Activated CD8-positive, alpha-beta T cell treated with anti-CD3 and anti-CD28 coated beads, Interleukin-2, amount 10 ng/mL, durations not matched to agents 7 days and 5 days (primary cell): ENCODE measurements at regions not wholly inside any gene's neighbourhood (a gene's known extent, or its start where the extent isn't known, plus 50 kb on each side); places are given as distances from the start of the nearest gene placed in this dataset.

Experiments
- ATAC-seq: fragments of 150-1000 bp; cut with Tn5 transposase; one replicate; pipeline ENCODE4 v1.10.0; 2021; ENCODE audit warnings: moderate library complexity
- CTCF ChIA-PET: fragments of 350-600 bp; sonication (Branson Sonifier 250); formaldehyde crosslinking; loops from one replicate; lab custom pipeline; 2021; ENCODE audit warnings: antibody characterized with exemption; lab: Charles Lee
- POLR2A ChIA-PET: fragments of 350-600 bp; sonication (Branson Sonifier 250); formaldehyde crosslinking; loops from one replicate; lab custom pipeline; 2021; ENCODE audit warnings: antibody characterized with exemption; lab: Charles Lee
- DNase-seq: peaks from one replicate; pipeline ENCODE4 v3.0.0-alpha.2; 2020
- H3K27ac Mint-ChIP-seq: one replicate; pipeline ENCODE4 v1.8.0; 2021; ENCODE audit warnings: mild to moderate bottlenecking, mixed read lengths
- H3K27me3 Mint-ChIP-seq: one replicate; pipeline ENCODE4 v1.8.0; 2021; ENCODE audit warnings: low read depth, mixed read lengths
- H3K36me3 Mint-ChIP-seq: one replicate; pipeline ENCODE4 v1.8.0; 2021; ENCODE audit warnings: low read depth, mixed read lengths
- H3K4me1 Mint-ChIP-seq: one replicate; pipeline ENCODE4 v1.8.0; 2021; ENCODE audit warnings: low read depth, mixed read lengths
- H3K4me3 Mint-ChIP-seq: one replicate; pipeline ENCODE4 v1.8.0; 2021; ENCODE audit warnings: mild to moderate bottlenecking, mixed read lengths
- H3K9me3 Mint-ChIP-seq: one replicate; pipeline ENCODE4 v1.8.0; 2022; ENCODE audit warnings: mixed read lengths; ENCODE audit not compliant: insufficient read depth

DNA sequence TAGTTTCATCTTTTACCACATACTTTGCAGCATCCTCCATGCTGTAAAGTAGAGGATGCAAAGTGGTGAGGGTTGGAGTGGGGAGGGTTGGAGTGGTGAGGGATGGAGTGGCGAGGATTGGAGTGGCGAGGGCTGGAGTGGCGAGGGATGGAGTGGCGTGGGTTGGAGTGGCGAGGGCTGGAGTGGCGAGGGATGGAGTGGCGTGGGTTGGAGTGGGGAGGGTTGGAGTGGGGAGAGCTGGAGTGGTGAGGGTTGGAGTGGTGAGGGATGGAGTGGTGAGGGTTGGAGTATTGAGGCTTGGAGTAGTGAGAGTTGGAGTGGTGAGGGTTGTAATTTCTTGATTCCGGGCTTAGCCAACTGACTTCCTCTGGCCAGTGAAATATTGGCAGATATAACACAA lies 618.3 kb downstream of the MRPL39 start:
- H3K9me3 Mint-ChIP-seq: peaks cover 9% of the 10 kb centered on the region
- ATAC-seq (no peak), DNase-seq (no peak)
- ChIA-PET POLR2A (no interaction called here), CTCF (no interaction called here)
- H3K27me3 Mint-ChIP-seq: no peaks in the 10 kb centered on the region
- H3K4me1 Mint-ChIP-seq: no peaks in the 10 kb centered on the region
- no peak overlapping the region for H3K27ac Mint-ChIP-seq
- no peaks in the 10 kb centered on the region for H3K36me3 Mint-ChIP-seq
- no peak overlapping the region for H3K4me3 Mint-ChIP-seq

DNA sequence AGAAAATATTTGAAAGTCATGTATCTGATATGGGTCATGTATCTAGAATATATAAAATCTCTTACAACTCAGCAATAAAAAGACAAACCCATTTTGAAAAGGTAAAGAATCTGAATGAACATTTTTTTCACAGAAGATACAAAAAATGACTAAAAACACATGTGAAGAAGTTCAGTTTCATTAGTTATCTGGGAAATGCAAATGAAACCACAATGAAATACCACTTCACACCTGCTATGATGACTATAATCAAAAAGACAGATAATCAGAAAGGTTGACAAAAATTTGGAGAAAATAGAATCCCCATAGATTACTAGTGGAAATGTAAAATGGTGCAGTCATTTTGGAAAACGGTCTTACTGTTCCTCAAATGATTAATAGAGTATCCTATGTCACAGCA lies 631.0 kb downstream of the MRPL39 start:
- Mint-ChIP-seq H3K4me3 (no peak overlapping the region), H3K36me3 (no peaks in the 10 kb centered on the region), H3K9me3 (peaks cover 11% of the 10 kb centered on the region), H3K27me3 (no peaks in the 10 kb centered on the region), H3K27ac (no peak overlapping the region), H3K4me1 (no peaks in the 10 kb centered on the region)
- CTCF ChIA-PET: no interaction called here
- ATAC-seq: no peak
- no peak for DNase-seq
- POLR2A ChIA-PET: no interaction called here

DNA sequence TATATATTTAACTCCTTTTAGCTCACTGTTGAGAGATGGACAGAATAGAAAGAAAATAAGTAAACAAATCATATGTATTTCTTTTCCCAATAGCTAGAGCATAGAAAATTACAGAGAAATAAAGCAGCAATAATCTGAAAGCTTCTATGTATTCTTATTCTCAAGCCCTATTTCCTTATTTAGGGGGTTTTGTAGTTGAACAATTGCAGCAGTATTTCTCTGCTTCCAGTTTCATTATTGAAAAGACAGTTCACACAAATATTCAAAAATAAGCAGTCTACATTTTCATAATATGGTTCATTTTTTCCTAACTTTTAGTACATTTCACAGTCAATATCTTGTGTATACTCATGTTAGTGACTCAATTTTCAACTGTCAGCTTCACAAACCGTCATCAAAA lies 638.2 kb downstream of the MRPL39 start:
- H3K4me3 Mint-ChIP-seq: no peak overlapping the region
- ATAC-seq (no peak), DNase-seq (no peak)
- H3K27me3 Mint-ChIP-seq: no peaks in the 10 kb centered on the region
- H3K9me3 Mint-ChIP-seq: peaks cover 11% of the 10 kb centered on the region
- ChIA-PET POLR2A (no interaction called here), CTCF (no interaction called here)
- no peak overlapping the region for H3K27ac Mint-ChIP-seq
- no peaks in the 10 kb centered on the region for H3K36me3 Mint-ChIP-seq
- no peaks in the 10 kb centered on the region for H3K4me1 Mint-ChIP-seq

DNA sequence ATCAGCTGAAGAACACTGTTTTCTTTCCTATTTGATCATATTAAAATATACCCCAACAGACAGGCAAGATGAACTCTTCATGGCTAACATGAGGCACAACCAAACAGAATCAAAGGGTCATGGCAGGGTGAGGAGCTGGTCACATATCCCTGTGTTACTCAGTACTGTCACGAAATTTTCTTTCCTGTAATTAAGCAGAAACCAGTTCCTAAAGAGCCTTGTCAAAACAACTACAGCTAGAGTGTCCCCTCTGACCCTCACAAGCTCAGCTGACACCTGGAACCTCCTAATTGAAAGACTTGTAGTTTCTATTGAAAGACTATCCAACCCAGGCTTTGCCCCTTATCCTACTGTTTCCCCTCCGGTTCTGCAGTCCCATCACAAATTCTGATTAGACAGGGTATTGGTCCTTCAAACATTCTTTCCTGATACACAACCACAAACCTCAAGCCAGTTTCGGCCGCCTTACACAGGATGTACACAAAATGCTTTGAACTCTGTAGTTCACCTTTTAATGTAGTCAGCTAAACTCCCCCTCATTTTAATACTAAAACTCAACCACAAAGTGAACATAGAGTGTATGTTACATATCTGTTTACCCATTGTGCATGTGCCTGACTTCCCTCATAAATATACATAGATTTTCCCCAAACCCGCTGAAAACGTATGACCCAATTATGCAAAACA lies 651.9 kb downstream of the MRPL39 start:
- Mint-ChIP-seq H3K4me3 (no peak overlapping the region), H3K36me3 (no peaks in the 10 kb centered on the region), H3K27ac (no peak overlapping the region), H3K9me3 (no peaks in the 10 kb centered on the region), H3K27me3 (no peaks in the 10 kb centered on the region), H3K4me1 (peaks cover 3% of the 10 kb centered on the region)
- CTCF ChIA-PET: no interaction called here
- DNase-seq: no peak
- POLR2A ChIA-PET: no interaction called here
- ATAC-seq: no peak

- Mint-ChIP-seq H3K9me3 (no peaks in the 10 kb centered on the region), H3K4me3 (no peak overlapping the region), H3K27ac (no peak overlapping the region), H3K36me3 (no peaks in the 10 kb centered on the region), H3K4me1 (no peaks in the 10 kb centered on the region), H3K27me3 (no peaks in the 10 kb centered on the region)
- ChIA-PET CTCF (no interaction called here), POLR2A (no interaction called here)
- ATAC-seq: no peak
- DNase-seq: no peak
Measured at GRCh38 chr21:24948186-24948585, 659.1 kb downstream of the MRPL39 start.

DNA sequence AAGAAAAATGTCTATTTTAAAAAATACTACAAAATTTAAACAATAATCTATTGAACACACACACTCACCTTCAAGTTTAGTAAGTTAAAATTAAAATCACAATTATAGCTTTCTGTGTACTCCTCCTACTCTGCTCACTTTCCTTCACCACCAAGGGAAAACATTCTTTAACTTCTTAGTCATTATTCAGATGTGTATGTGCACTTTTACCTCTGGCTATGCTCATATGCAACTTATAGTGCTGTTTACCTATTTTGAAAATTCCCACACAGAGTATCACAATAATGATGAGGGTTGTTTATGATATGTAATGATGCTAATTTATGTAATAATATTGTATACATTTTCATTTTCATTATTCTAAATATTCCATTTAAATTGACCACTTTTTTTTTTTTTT lies 661.4 kb downstream of the MRPL39 start:
- DNase-seq: no peak
- ChIA-PET POLR2A (no interaction called here), CTCF (no interaction called here)
- no peak overlapping the region for H3K4me3 Mint-ChIP-seq
- no peaks in the 10 kb centered on the region for H3K36me3 Mint-ChIP-seq
- no peak overlapping the region for H3K27ac Mint-ChIP-seq
- H3K9me3 Mint-ChIP-seq: no peaks in the 10 kb centered on the region
- no peaks in the 10 kb centered on the region for H3K4me1 Mint-ChIP-seq
- ATAC-seq: no peak
- H3K27me3 Mint-ChIP-seq: no peaks in the 10 kb centered on the region

DNA sequence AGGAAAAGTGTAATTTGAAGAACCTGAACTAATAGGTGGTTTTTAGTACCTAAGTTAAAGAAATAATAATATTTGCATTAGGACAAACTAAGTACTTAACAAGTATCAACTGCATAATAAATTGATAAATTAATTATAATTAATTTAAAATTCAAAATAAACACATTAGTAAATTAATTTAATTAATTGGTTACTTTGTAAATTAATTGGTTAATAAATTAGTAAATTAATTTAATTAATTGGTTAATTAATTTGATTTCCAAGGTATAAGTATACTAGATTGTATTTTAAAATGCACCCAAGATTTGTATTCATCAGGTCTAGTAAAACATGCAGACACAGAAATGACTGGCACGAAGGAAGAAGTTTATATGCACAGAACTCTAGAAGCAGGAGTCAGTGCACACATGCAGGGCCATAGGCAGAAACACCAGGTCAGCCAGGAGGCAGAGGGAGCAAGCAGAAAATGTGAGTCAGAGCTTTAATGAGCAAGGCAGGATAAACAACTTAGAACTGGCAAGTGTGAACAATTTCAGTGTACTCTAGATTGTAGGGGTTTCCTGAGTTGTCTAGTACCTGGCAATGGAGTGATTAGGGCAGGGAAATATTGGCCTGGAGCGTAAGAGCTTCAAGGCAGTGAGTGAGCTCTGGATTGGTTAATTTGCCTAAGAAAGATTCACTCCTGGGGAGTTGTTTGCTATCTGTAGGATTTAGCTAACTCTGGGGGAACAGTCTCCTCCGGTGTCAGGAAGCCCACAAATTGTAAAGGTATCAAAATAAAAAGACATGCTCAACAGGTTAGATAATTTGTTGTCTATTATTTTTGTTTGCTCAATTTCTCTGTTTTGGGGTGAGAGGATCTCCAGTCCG lies 665.7 kb downstream of the MRPL39 start:
- H3K27me3 Mint-ChIP-seq: no peaks in the 10 kb centered on the region
- H3K4me1 Mint-ChIP-seq: no peaks in the 10 kb centered on the region
- ATAC-seq: no peak
- ChIA-PET CTCF (no interaction called here), POLR2A (no interaction called here)
- no peak for DNase-seq
- H3K4me3 Mint-ChIP-seq: no peak overlapping the region
- H3K27ac Mint-ChIP-seq: no peak overlapping the region
- H3K36me3 Mint-ChIP-seq: no peaks in the 10 kb centered on the region
- H3K9me3 Mint-ChIP-seq: no peaks in the 10 kb centered on the region

DNA sequence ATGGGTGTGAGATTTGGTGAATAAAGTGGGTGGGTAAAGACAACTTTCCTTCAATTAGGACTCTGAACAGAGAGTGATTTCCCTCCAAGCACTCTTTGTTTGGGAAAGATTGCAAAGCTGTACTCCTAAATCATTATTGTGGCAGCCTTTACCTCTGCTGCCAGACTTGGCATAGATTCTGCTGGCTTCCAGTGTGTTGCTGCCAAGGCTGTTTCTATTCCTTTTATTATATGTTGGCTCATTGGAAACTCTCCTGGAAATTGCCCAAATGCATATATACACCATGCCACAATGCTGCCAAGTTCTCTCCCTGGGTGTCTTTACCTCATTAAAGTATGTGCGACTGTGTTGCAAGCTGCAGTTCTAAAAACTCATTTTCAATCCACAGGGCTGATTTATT lies 668.0 kb downstream of the MRPL39 start:
- H3K4me3 Mint-ChIP-seq: no peak overlapping the region
- H3K4me1 Mint-ChIP-seq: no peaks in the 10 kb centered on the region
- ChIA-PET CTCF (no interaction called here), POLR2A (no interaction called here)
- H3K27ac Mint-ChIP-seq: no peak overlapping the region
- no peak for ATAC-seq
- DNase-seq: no peak
- no peaks in the 10 kb centered on the region for H3K9me3 Mint-ChIP-seq
- no peaks in the 10 kb centered on the region for H3K36me3 Mint-ChIP-seq
- no peaks in the 10 kb centered on the region for H3K27me3 Mint-ChIP-seq

- H3K36me3 Mint-ChIP-seq: no peaks in the 10 kb centered on the region
- DNase-seq: no peak
- no peaks in the 10 kb centered on the region for H3K9me3 Mint-ChIP-seq
- no peaks in the 10 kb centered on the region for H3K27me3 Mint-ChIP-seq
- H3K27ac Mint-ChIP-seq: no peak overlapping the region
- ATAC-seq: no peak
- no peak overlapping the region for H3K4me3 Mint-ChIP-seq
- CTCF ChIA-PET: no interaction called here
- no peaks in the 10 kb centered on the region for H3K4me1 Mint-ChIP-seq
- POLR2A ChIA-PET: no interaction called here
Measured at GRCh38 chr21:24938573-24938972, 668.7 kb downstream of the MRPL39 start.

GRCh38 chr21:24935991-24936390 lies 671.3 kb downstream of the MRPL39 start:
- no peak overlapping the region for H3K4me3 Mint-ChIP-seq
- POLR2A ChIA-PET: no interaction called here
- no peaks in the 10 kb centered on the region for H3K4me1 Mint-ChIP-seq
- CTCF ChIA-PET: no interaction called here
- no peak overlapping the region for H3K27ac Mint-ChIP-seq
- no peaks in the 10 kb centered on the region for H3K36me3 Mint-ChIP-seq
- DNase-seq (no peak), ATAC-seq (no peak)
- H3K9me3 Mint-ChIP-seq: peaks cover 4% of the 10 kb centered on the region
- H3K27me3 Mint-ChIP-seq: no peaks in the 10 kb centered on the region

DNA sequence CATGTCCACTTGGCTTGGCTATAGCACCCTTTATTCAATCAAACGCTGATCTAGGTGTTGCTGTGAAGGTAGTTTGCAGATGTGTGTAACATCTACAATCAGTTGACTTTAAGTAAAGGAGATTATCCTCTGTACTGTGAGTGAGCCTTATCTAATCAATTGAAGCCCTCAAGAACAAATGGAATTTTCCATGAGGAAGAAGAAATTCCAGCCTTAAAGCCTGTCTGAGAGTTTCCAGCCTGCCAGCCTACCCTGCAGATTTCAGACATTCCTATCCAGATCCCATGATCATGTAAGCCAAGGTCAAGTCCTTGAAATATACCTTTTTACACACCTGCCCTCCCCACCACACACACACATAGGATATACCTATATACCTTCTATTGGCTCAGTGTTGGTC lies 696.7 kb downstream of the MRPL39 start:
- CTCF ChIA-PET: no interaction called here
- Mint-ChIP-seq H3K4me3 (no peak overlapping the region), H3K27ac (no peak overlapping the region), H3K27me3 (no peaks in the 10 kb centered on the region), H3K9me3 (no peaks in the 10 kb centered on the region), H3K4me1 (no peaks in the 10 kb centered on the region), H3K36me3 (no peaks in the 10 kb centered on the region)
- DNase-seq: no peak
- POLR2A ChIA-PET: no interaction called here
- no peak for ATAC-seq

DNA sequence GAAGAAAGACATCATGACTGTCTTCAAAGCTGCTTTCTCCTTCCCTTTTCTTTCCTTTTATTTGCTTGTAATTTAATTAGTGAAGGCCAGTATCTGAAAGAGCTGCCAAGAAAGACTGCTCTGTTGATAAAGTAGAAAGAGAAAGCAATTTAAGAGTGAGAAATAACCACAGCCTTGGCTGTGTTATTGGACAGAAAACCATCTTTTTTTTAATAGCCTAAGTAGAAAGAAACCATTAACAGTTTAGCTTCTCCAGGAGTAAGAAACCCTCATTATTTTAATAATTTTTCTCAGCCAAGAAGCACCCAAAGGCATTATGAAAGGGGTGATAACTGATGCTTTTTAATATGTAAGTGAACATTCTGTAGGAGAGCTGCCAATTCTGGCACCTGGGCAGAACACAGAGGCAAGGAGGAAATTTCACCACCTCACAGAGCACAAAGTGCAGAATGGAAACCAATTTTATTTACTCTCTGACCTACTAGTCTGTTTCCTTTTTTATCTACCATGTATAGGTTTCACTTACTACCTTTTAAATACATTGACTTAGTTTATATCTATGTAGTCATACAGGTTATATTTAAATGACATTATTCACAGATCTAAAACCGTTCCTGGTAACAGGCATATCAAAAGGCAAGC lies 703.2 kb downstream of the MRPL39 start:
- CTCF ChIA-PET: no interaction called here
- no peaks in the 10 kb centered on the region for H3K9me3 Mint-ChIP-seq
- no peak overlapping the region for H3K27ac Mint-ChIP-seq
- no peaks in the 10 kb centered on the region for H3K27me3 Mint-ChIP-seq
- H3K4me3 Mint-ChIP-seq: no peak overlapping the region
- ATAC-seq (no peak), DNase-seq (no peak)
- H3K4me1 Mint-ChIP-seq: no peaks in the 10 kb centered on the region
- no peaks in the 10 kb centered on the region for H3K36me3 Mint-ChIP-seq
- POLR2A ChIA-PET: no interaction called here
